GM23248 (cell line): ENCODE measurements at regions not wholly inside any gene's neighbourhood (a gene's known extent, or its start where the extent isn't known, plus 50 kb on each side); places are given as distances from the start of the nearest gene placed in this dataset.

Experiments
- EZH2 ChIP-seq: fragments of 200-600 bp; sonication (generic); IDR thresholded peaks from 2 replicates; pipeline ENCODE4 v1.6.1; 2018; ENCODE audit warnings: antibody characterized with exemption, mild to moderate bottlenecking; ENCODE audit not compliant: insufficient read depth, poor library complexity, severe bottlenecking
- EZH2phosphoT487 ChIP-seq: fragments of 200-600 bp; sonication (generic); IDR thresholded peaks from 2 replicates; pipeline ENCODE4 v1.6.1; 2018; ENCODE audit warnings: antibody characterized with exemption, moderate library complexity, mild to moderate bottlenecking, low read depth; ENCODE audit not compliant: insufficient read depth

DNA sequence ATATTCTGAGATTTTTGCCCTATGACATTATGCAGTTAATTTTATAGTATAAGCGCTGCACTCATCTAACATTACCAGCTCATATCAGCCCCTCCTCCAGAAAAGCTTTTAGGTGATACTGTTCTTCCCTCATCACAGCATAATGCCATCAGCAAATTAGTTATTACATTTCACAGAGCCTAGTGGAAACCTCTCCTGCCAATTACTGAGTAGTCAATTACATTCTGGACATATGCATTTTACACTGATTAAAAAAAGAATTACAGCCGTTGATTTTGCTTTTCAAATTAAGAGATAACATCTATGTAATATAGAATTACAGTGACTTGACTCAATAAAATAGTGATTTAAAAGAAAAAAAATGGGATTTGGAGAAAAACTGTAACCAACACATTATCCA, 542.1 kb downstream of the UQCRFS1 start:
- TF ChIP-seq EZH2phosphoT487 (no peak), EZH2 (no peak)
